Loucy (cell line): ENCODE measurements at regions not wholly inside any gene's neighbourhood (a gene's known extent, or its start where the extent isn't known, plus 50 kb on each side); places are given as distances from the start of the nearest gene placed in this dataset.

Experiments used
- H2AFZ ChIP-seq: fragments of 200-600 bp; sonication (generic); 2 replicates; pipeline ENCODE4 v1.6.0; 2016; ENCODE audit warnings: antibody characterized with exemption, mild to moderate bottlenecking, low read length, moderate library complexity
- H3F3A ChIP-seq: fragments of 200-600 bp; 2 replicates; pipeline ENCODE4 v1.6.0; 2016; ENCODE audit warnings: antibody characterized with exemption, low read depth, mild to moderate bottlenecking
- H3K27me3 ChIP-seq: fragments of 200-600 bp; sonication (generic); 2 replicates; pipeline ENCODE4 v1.6.1; 2014; ENCODE audit warnings: low read length, mild to moderate bottlenecking; ENCODE audit not compliant: insufficient read depth, poor library complexity, severe bottlenecking
- H3K36me3 ChIP-seq: fragments of 200-600 bp; sonication (generic); 2 replicates; pipeline ENCODE4 v1.6.1; 2016; ENCODE audit warnings: low read length; ENCODE audit not compliant: insufficient read depth
- H3K4me1 ChIP-seq: fragments of 200-600 bp; sonication (generic); 2 replicates; pipeline ENCODE4 v1.5.1; 2014; ENCODE audit warnings: low read length, mild to moderate bottlenecking; ENCODE audit not compliant: insufficient read depth, poor library complexity, severe bottlenecking
- H3K4me2 ChIP-seq: fragments of 200-600 bp; sonication (generic); 2 replicates; pipeline ENCODE4 v1.6.0; 2014; ENCODE audit warnings: antibody characterized with exemption, low read length, low read depth, mild to moderate bottlenecking; ENCODE audit not compliant: poor library complexity, severe bottlenecking
- H3K4me3 ChIP-seq: fragments of 200-600 bp; sonication (generic); 2 replicates; pipeline ENCODE4 v1.5.1; 2014; ENCODE audit warnings: low read length, mild to moderate bottlenecking, mixed read lengths; ENCODE audit not compliant: poor library complexity, severe bottlenecking
- H3K79me2 ChIP-seq: fragments of 200-600 bp; sonication (generic); 2 replicates; pipeline ENCODE4 v1.6.1; 2014; ENCODE audit warnings: low read length; ENCODE audit not compliant: insufficient read depth
- H3K9ac ChIP-seq: fragments of 200-600 bp; sonication (generic); 2 replicates; pipeline ENCODE4 v1.6.0; 2014; ENCODE audit warnings: mild to moderate bottlenecking, low read depth, low read length, moderate library complexity; ENCODE audit not compliant: poor library complexity, severe bottlenecking
- H3K9me2 ChIP-seq: fragments of 200-600 bp; sonication (generic); replicated peaks from 2 replicates; pipeline ENCODE4 v1.6.1; 2016; ENCODE audit warnings: low read depth, low read length, mixed read lengths
- H3K9me3 ChIP-seq: fragments of 200-600 bp; sonication (generic); 2 replicates; pipeline ENCODE4 v1.6.1; 2014; ENCODE audit warnings: mild to moderate bottlenecking, antibody characterized with exemption, low read length, low read depth; ENCODE audit not compliant: insufficient read depth
- H4K20me1 ChIP-seq: fragments of 200-600 bp; sonication (generic); 2 replicates; pipeline ENCODE4 v1.6.0; 2014; ENCODE audit warnings: antibody characterized with exemption, low read length, mild to moderate bottlenecking; ENCODE audit not compliant: insufficient read depth, poor library complexity, severe bottlenecking
- EZH2phosphoT487 ChIP-seq: fragments of 200-600 bp; IDR thresholded peaks from 2 replicates; pipeline ENCODE4 v1.6.1; 2018; ENCODE audit warnings: antibody characterized with exemption, mild to moderate bottlenecking, moderate library complexity, borderline replicate concordance
- TF ChIP-seq, protein P1 (sequence below): fragments of 200-600 bp; sonication (generic); conservative IDR thresholded peaks from 2 replicates; pipeline ENCODE4 v1.5.1; 2014; ENCODE audit warnings: mild to moderate bottlenecking, antibody characterized with exemption, low read length

GRCh38 chr9:13053504-13053903 is 226.0 kb downstream of the MPDZ start:
- no peak overlapping the region for H3K4me3 ChIP-seq
- H3K4me2 ChIP-seq, result no peak overlapping the region
- no peaks in the 10 kb centered on the region for H3K36me3 ChIP-seq
- H3K4me1 ChIP-seq, result no peaks in the 10 kb centered on the region
- no peaks in the 10 kb centered on the region for H3K27me3 ChIP-seq
- no peak overlapping the region for H2AFZ ChIP-seq
- no peak overlapping the region for H3K9ac ChIP-seq
- no peaks in the 10 kb centered on the region for H3K9me2 ChIP-seq
- no peaks in the 10 kb centered on the region for H3K9me3 ChIP-seq
- H3F3A ChIP-seq, result no peaks in the 10 kb centered on the region
- no peak for TF ChIP-seq EZH2phosphoT487
- TF ChIP-seq, protein P1, sequence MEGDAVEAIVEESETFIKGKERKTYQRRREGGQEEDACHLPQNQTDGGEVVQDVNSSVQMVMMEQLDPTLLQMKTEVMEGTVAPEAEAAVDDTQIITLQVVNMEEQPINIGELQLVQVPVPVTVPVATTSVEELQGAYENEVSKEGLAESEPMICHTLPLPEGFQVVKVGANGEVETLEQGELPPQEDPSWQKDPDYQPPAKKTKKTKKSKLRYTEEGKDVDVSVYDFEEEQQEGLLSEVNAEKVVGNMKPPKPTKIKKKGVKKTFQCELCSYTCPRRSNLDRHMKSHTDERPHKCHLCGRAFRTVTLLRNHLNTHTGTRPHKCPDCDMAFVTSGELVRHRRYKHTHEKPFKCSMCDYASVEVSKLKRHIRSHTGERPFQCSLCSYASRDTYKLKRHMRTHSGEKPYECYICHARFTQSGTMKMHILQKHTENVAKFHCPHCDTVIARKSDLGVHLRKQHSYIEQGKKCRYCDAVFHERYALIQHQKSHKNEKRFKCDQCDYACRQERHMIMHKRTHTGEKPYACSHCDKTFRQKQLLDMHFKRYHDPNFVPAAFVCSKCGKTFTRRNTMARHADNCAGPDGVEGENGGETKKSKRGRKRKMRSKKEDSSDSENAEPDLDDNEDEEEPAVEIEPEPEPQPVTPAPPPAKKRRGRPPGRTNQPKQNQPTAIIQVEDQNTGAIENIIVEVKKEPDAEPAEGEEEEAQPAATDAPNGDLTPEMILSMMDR, result no peak
- no peaks in the 10 kb centered on the region for H4K20me1 ChIP-seq
- no peaks in the 10 kb centered on the region for H3K79me2 ChIP-seq

- no peaks in the 10 kb centered on the region for H3K9me2 ChIP-seq
- H2AFZ ChIP-seq, result no peak overlapping the region
Observed at GRCh38 chr9:13054389-13054788, 225.1 kb downstream of the MPDZ start.

More at GRCh38 chr9:13054389-13054788, 225.1 kb downstream of the MPDZ start:
- Histone ChIP-seq H3K36me3 (no peaks in the 10 kb centered on the region), H3F3A (no peaks in the 10 kb centered on the region), H3K9ac (no peak overlapping the region), H3K9me3 (no peaks in the 10 kb centered on the region), H3K27me3 (no peaks in the 10 kb centered on the region), H4K20me1 (no peaks in the 10 kb centered on the region), H3K4me1 (no peaks in the 10 kb centered on the region), H3K79me2 (no peaks in the 10 kb centered on the region), H3K4me2 (no peak overlapping the region), H3K4me3 (no peak overlapping the region)
- TF ChIP-seq, protein P1, result no peak
- TF ChIP-seq EZH2phosphoT487, result no peak
